IMR-90 (cell line): ENCODE measurements at regions not wholly inside any gene's neighbourhood (a gene's known extent, or its start where the extent isn't known, plus 50 kb on each side); places are given as distances from the start of the nearest gene placed in this dataset.
A peak's percentile ranks its signal among the peaks of the same experiment; 100 is the strongest.

Experiments
- ATAC-seq: fragments of 200-7000 bp; cut with Tn5 transposase; 2 replicates; pipeline ENCODE4 v1.9.1; 2020; ENCODE audit warnings: low read depth, mild to moderate bottlenecking, moderate library complexity
- BruUV-seq: library from RNA; stranded (reverse); fragments of 400-500 nt; replicated peaks from 2 replicates; lab custom pipeline; 2021; lab: Mats Ljungman, UMichigan
- CTCF ChIA-PET: fragments of 300-600 bp; formaldehyde crosslinking; extraction: SDS; loops from one replicate; lab custom pipeline; 2021; ENCODE audit warnings: antibody characterized with exemption; lab: Yijun Ruan, JAX
- POLR2A ChIA-PET: fragments of 300-600 bp; sonication (Branson Sonifier 250); formaldehyde crosslinking; loops from one replicate; lab custom pipeline; 2022; ENCODE audit warnings: antibody characterized with exemption; ENCODE audit not compliant: unreplicated experiment; lab: Charles Lee
- DNase-seq: peaks from one replicate; pipeline ENCODE4 v3.0.0; 2013
- H2AFZ ChIP-seq: replicated peaks from 2 replicates; pipeline ENCODE3; 2013; ENCODE audit warnings: low read length, mild to moderate bottlenecking; ENCODE audit not compliant: poor library complexity
- H2AK5ac ChIP-seq: 2 replicates; pipeline ENCODE4 v1.6.1; 2013; ENCODE audit warnings: low read depth, low read length, inconsistent platforms
- H2AK9ac ChIP-seq: replicated peaks from 2 replicates; pipeline ENCODE3; 2013; ENCODE audit warnings: mild to moderate bottlenecking, low read depth, low read length, moderate library complexity; ENCODE audit not compliant: poor library complexity
- H2BK120ac ChIP-seq: 2 replicates; pipeline ENCODE4 v1.6.1; 2013; ENCODE audit warnings: low read depth, low read length, inconsistent platforms
- H2BK15ac ChIP-seq: 3 replicates; pipeline ENCODE4 v1.6.1; 2013; ENCODE audit warnings: low read depth, low read length, inconsistent platforms
- H2BK20ac ChIP-seq: 2 replicates; pipeline ENCODE4 v1.6.1; 2013; ENCODE audit warnings: low read depth, mild to moderate bottlenecking, inconsistent platforms, low read length, moderate library complexity
- H2BK5ac ChIP-seq: 2 replicates; pipeline ENCODE4 v1.6.1; 2013; ENCODE audit warnings: mild to moderate bottlenecking, low read depth, low read length, inconsistent platforms; ENCODE audit not compliant: poor library complexity, severe bottlenecking
- H3K14ac ChIP-seq: replicated peaks from 2 replicates; pipeline ENCODE4 v1.6.1; 2013; ENCODE audit warnings: low read depth, low read length, inconsistent platforms
- H3K18ac ChIP-seq: 2 replicates; pipeline ENCODE4 v1.6.1; 2013; ENCODE audit warnings: low read depth, low read length, control low read depth
- H3K23ac ChIP-seq: 2 replicates; pipeline ENCODE4 v1.6.1; 2013; ENCODE audit warnings: low read depth, low read length, inconsistent platforms
- H3K27ac ChIP-seq: 2 replicates; pipeline ENCODE4 v1.5.1; 2013; ENCODE audit warnings: mild to moderate bottlenecking, control low read depth, low read length; ENCODE audit not compliant: insufficient read depth
- H3K27me3 ChIP-seq: 2 replicates; pipeline ENCODE4 v1.6.1; 2013; ENCODE audit warnings: low read length; ENCODE audit not compliant: control insufficient read depth, insufficient read depth
- H3K36me3 ChIP-seq: 2 replicates; pipeline ENCODE4 v1.6.1; 2013; ENCODE audit warnings: low read length, mixed read lengths; ENCODE audit not compliant: control insufficient read depth, insufficient read depth
- H3K4ac ChIP-seq: 2 replicates; pipeline ENCODE4 v1.6.1; 2013; ENCODE audit warnings: low read depth, low read length, inconsistent platforms
- H3K4me1 ChIP-seq: 2 replicates; pipeline ENCODE4 v1.6.1; 2013; ENCODE audit warnings: low read length, mixed read lengths; ENCODE audit not compliant: control insufficient read depth, insufficient read depth
- H3K4me2 ChIP-seq: 2 replicates; pipeline ENCODE4 v1.6.1; 2013; ENCODE audit warnings: low read depth, mild to moderate bottlenecking, control low read depth, low read length, moderate library complexity
- H3K4me3 ChIP-seq: 2 replicates; pipeline ENCODE4 v1.5.1; 2013; ENCODE audit warnings: low read depth, mild to moderate bottlenecking, control low read depth, low read length, moderate library complexity; ENCODE audit not compliant: insufficient read depth
- H3K56ac ChIP-seq: 2 replicates; pipeline ENCODE4 v1.6.1; 2013; ENCODE audit warnings: low read length, inconsistent platforms; ENCODE audit not compliant: insufficient read depth; ENCODE audit errors: extremely low read depth
- H3K79me1 ChIP-seq, 2 experiments: 2 replicates each; pipeline ENCODE4 v1.6.1; 2013; ENCODE audit warnings: low read length in 2 of 2, inconsistent platforms in 1 of 2, low read depth in 1 of 2
- H3K9ac ChIP-seq: 2 replicates; pipeline ENCODE4 v1.6.1; 2013; ENCODE audit warnings: low read depth, low read length, control low read depth
- H3K9me1 ChIP-seq: 2 replicates; pipeline ENCODE4 v1.6.1; 2013; ENCODE audit warnings: low read length, inconsistent platforms; ENCODE audit not compliant: insufficient read depth
- H3K9me3 ChIP-seq: 2 replicates; pipeline ENCODE4 v1.6.1; 2013; ENCODE audit warnings: low read length; ENCODE audit not compliant: control insufficient read depth, insufficient read depth
- H4K20me1 ChIP-seq: 2 replicates; pipeline ENCODE4 v1.6.1; 2013; ENCODE audit warnings: low read length, inconsistent platforms; ENCODE audit not compliant: insufficient read depth
- H4K5ac ChIP-seq: 2 replicates; pipeline ENCODE4 v1.6.1; 2013; ENCODE audit warnings: mild to moderate bottlenecking, low read depth, low read length, control low read depth
- H4K8ac ChIP-seq, 2 experiments: 2 replicates each; pipeline ENCODE4 v1.6.1; 2013; ENCODE audit warnings: low read depth in 2 of 2, low read length in 2 of 2, control low read depth in 1 of 2, inconsistent platforms in 1 of 2
- H4K91ac ChIP-seq: 2 replicates; pipeline ENCODE4 v1.6.1; 2013; ENCODE audit warnings: low read depth, low read length, inconsistent platforms; ENCODE audit not compliant: insufficient read depth
- BHLHE40 ChIP-seq: fragments of 150-350 bp; IDR thresholded peaks from 2 replicates; pipeline ENCODE4 v1.6.1; 2016; ENCODE audit warnings: mild to moderate bottlenecking, low read depth, low read length
- CEBPB ChIP-seq: IDR thresholded peaks from 2 replicates; pipeline ENCODE4 v1.6.1; 2012; ENCODE audit warnings: low read depth, low read length, improper control_type of control experiment
- CHD1 ChIP-seq: IDR thresholded peaks from 2 replicates; pipeline ENCODE4 v1.6.1; 2012; ENCODE audit warnings: low read depth, low read length, improper control_type of control experiment
- ELK1 ChIP-seq: fragments of 150-350 bp; IDR thresholded peaks from 2 replicates; pipeline ENCODE4 v1.6.1; 2016; ENCODE audit warnings: low read depth, mild to moderate bottlenecking, low read length, moderate library complexity, borderline replicate concordance
- FOS ChIP-seq: fragments of 150-350 bp; IDR thresholded peaks from 2 replicates; pipeline ENCODE4 v1.6.1; 2016; ENCODE audit warnings: low read depth, low read length
- MAFK ChIP-seq: IDR thresholded peaks from 2 replicates; pipeline ENCODE4 v1.6.1; 2012; ENCODE audit warnings: low read depth, low read length, improper control_type of control experiment
- MAZ ChIP-seq: IDR thresholded peaks from 2 replicates; pipeline ENCODE4 v1.6.1; 2012; ENCODE audit warnings: low read depth, mild to moderate bottlenecking, low read length, improper control_type of control experiment, moderate library complexity, borderline replicate concordance
- MXI1 ChIP-seq: IDR thresholded peaks from 2 replicates; pipeline ENCODE4 v1.6.1; 2012; ENCODE audit warnings: low read depth, mild to moderate bottlenecking, low read length, moderate library complexity, borderline replicate concordance
- NFE2L2 ChIP-seq: fragments of 150-350 bp; IDR thresholded peaks from 2 replicates; pipeline ENCODE4 v1.6.1; 2016; ENCODE audit warnings: low read depth, mild to moderate bottlenecking, low read length
- POLR2A ChIP-seq: IDR thresholded peaks from 2 replicates; pipeline ENCODE4 v1.6.1; 2012; ENCODE audit warnings: mild to moderate bottlenecking, low read depth, low read length
- RAD21 ChIP-seq: IDR thresholded peaks from 2 replicates; pipeline ENCODE4 v1.6.1; 2012; ENCODE audit warnings: low read length, improper control_type of control experiment
- RCOR1 ChIP-seq: IDR thresholded peaks from 2 replicates; pipeline ENCODE4 v1.6.1; 2012; ENCODE audit warnings: mild to moderate bottlenecking, low read length, improper control_type of control experiment; ENCODE audit not compliant: insufficient replicate concordance
- RFX5 ChIP-seq: IDR thresholded peaks from 2 replicates; pipeline ENCODE4 v1.8.0; 2012; ENCODE audit warnings: low read depth, mild to moderate bottlenecking, low read length, moderate library complexity
- SMC3 ChIP-seq: fragments of 150-350 bp; IDR thresholded peaks from 2 replicates; pipeline ENCODE4 v1.6.1; 2016; ENCODE audit warnings: low read depth, mild to moderate bottlenecking, antibody characterized with exemption, low read length, moderate library complexity
- USF2 ChIP-seq: fragments of 150-350 bp; IDR thresholded peaks from 2 replicates; pipeline ENCODE4 v1.6.1; 2017; ENCODE audit warnings: mild to moderate bottlenecking, antibody characterized with exemption, low read length, low read depth
- WGBS, 2 experiments: methylation state at CpG; one replicate each; pipeline versions ENCODE4 v1.1.5 to v1.1.7; 2013; ENCODE audit warnings: missing lambda C conversion rate in 2 of 2; ENCODE audit not compliant: insufficient read length in 1 of 2; ENCODE audit errors: extremely low coverage in 2 of 2; 5-methylcytosine and 5-hydroxymethylcytosine counted together
- dilution Hi-C: fragments of 300-500 bp; cut with HindIII; formaldehyde crosslinking; loops from one replicate; pipeline ENCODE4 v1.14.3; 2018; ENCODE audit warnings: low sequenced_read_pairs; ENCODE audit not compliant: unreplicated experiment
- in situ Hi-C: fragments of 300-500 bp; cut with MboI; formaldehyde crosslinking; loops from 3 replicates; pipeline ENCODE4 v1.14.3; 2019; ENCODE audit warnings: low sequenced_read_pairs, inconsistent platforms, mixed read lengths
- intact Hi-C: fragments of 100-400 bp; cut with micrococcal nuclease; formaldehyde crosslinking; loops from 2 replicates; pipeline ENCODE4 v1.10.0; 2022

- Histone ChIP-seq H2BK120ac (peak overlapping the region; percentile 63; the same call in 1 of the 2 replicates), H3K56ac (no peak overlapping the region), H3K4me2 (no peak overlapping the region), H2BK5ac (peak overlapping the region; percentile 7), H3K9me1 (no peaks in the 10 kb centered on the region), H4K20me1 (no peaks in the 10 kb centered on the region), H3K36me3 (no peaks in the 10 kb centered on the region), H3K4me3 (no peak overlapping the region), H4K5ac (peak overlapping the region; percentile 35; the same call in 1 of the 2 replicates), H3K9me3 (no peaks in the 10 kb centered on the region), H3K27ac (no peak overlapping the region), H4K8ac (peak overlapping the region in 1 of 2 experiments; percentile 66; a peak in 1 of 4 replicates), H4K91ac (peak overlapping the region; percentile 38), H3K18ac (peak overlapping the region; percentile 34; the same call in 1 of the 2 replicates), H3K9ac (no peak overlapping the region), H3K27me3 (no peaks in the 10 kb centered on the region), H3K4me1 (peaks cover 5% of the 10 kb centered on the region), H3K23ac (no peak overlapping the region), H3K14ac (peak overlapping the region; percentile 89), H2AFZ (no peak overlapping the region), H2AK5ac (peak overlapping the region; percentile 3; the same call in 1 of the 2 replicates), H2AK9ac (no peak overlapping the region), H2BK20ac (peak overlapping the region; percentile 73), H3K4ac (peak overlapping the region; percentile 52), H2BK15ac (peak overlapping the region; percentile 77; the same call in 1 of the 3 replicates), H3K79me1 (no peaks in the 10 kb centered on the region)
- TF ChIP-seq SMC3 (no peak), USF2 (no peak), RAD21 (no peak), CEBPB (no peak), RFX5 (no peak), BHLHE40 (no peak), FOS (no peak), MAFK (no peak), ELK1 (no peak), POLR2A (no peak), MXI1 (no peak), NFE2L2 (no peak), RCOR1 (no peak), CHD1 (no peak), MAZ (no peak)
- CTCF ChIA-PET: no interaction called here
- no peak for ATAC-seq
- BruUV-seq: no TSS peak
- intact Hi-C loops (no loop called here), dilution Hi-C loops (no loop called here), in situ Hi-C loops (no loop called here)
- POLR2A ChIA-PET: no interaction called here
- peak; percentile 54 for DNase-seq
- WGBS, 2 experiments: 64% methylated on average over 3 of the region's 4 CpGs; no CpG with 5 or more reads in 1 of the 2 experiments
These were observed 587.8 kb downstream of the PSAT1 start for GRCh38 chr9:78884611-78885150.
